ENCODE measurements at regions not wholly inside any gene's neighbourhood (a gene's known extent, or its start where the extent isn't known, plus 50 kb on each side); places are given as distances from the start of the nearest gene placed in this dataset.
"Not testable (repeated sequence)": the region's sequence is repeated elsewhere in the genome, so short reads cannot be mapped to it uniquely, and the experiment has no call there.

DNA sequence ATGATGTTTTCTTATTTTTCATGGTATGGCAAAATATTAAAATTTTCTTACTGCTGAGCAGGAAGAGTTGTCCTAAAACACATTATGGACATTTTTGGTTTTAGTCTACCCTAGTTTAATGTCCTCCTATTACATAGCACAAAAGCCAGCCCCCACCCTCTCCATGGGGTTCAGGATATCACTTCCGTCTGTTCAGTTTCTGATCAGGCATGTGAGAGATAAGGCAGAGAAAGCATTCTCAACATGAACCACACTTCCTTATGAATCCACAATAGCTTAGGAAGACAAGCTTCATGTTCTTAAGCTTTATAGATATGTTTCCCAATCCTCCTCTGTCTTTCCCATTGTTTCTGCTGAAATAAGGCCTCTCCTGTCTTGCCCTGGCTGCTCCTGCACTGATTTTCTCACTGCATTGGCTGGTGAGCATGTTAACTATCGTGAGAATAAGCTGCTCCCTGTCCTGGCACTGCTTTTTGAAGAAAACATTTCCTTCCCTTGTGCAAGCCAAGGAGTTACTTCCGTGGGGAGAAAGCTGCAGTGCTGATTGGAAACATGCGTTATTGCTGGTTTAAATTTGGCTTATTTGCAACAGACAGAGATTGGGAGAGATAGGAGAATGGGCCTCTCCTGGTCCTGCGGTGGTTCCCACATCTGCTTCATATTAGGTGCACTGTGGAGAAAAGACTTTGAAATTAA lies 260.3 kb upstream of the RPS23 start:
- Mint-ChIP-seq H3K27me3 (no peaks in the 10 kb centered on the region), H3K4me1 (ENCODE audit: low read depth) (no peaks in the 10 kb centered on the region), H3K27ac (no peak overlapping the region), H3K4me3 (no peak overlapping the region), H3K9me3 (no peaks in the 10 kb centered on the region), H3K36me3 (ENCODE audit: low read depth) (no peaks in the 10 kb centered on the region)
- ChIA-PET CTCF (no interaction called here), POLR2A (no interaction called here)
- TF ChIP-seq, protein P1, sequence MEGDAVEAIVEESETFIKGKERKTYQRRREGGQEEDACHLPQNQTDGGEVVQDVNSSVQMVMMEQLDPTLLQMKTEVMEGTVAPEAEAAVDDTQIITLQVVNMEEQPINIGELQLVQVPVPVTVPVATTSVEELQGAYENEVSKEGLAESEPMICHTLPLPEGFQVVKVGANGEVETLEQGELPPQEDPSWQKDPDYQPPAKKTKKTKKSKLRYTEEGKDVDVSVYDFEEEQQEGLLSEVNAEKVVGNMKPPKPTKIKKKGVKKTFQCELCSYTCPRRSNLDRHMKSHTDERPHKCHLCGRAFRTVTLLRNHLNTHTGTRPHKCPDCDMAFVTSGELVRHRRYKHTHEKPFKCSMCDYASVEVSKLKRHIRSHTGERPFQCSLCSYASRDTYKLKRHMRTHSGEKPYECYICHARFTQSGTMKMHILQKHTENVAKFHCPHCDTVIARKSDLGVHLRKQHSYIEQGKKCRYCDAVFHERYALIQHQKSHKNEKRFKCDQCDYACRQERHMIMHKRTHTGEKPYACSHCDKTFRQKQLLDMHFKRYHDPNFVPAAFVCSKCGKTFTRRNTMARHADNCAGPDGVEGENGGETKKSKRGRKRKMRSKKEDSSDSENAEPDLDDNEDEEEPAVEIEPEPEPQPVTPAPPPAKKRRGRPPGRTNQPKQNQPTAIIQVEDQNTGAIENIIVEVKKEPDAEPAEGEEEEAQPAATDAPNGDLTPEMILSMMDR (IDR thresholded peaks at IDR 0.05), result no peak
- intact Hi-C loops (cut with micrococcal nuclease), result no loop called here
- DNase-seq (no peak), ATAC-seq (no peak)

DNA sequence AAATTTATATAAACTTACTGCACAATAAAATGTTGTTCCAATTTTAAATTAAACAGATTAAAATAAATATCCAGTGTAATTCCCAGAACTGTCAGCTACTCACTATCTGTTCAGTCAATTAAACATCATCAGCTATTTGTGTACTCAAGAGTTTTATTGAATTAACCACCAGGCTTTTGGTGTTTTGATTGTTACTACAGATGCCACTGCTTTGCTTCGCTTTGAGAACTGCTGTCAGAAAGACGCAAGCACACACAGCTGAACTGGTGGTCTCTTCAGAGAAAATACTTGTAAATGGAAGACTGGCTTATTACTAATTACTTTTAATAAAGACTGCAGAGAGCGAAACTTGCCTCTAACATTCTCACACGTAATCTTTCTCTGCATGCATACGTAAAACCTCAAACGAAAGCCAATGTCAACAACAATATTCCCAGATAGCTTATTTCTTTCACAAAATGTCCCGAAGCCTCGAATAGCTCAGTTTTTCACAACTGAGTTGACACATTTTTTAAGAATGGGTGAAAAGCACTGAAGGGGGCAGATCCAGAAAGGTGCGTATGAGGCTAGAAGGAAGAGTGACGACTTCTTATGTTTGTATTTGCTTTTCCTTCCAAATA lies 259.6 kb upstream of the RPS23 start:
- no peak overlapping the region for H3K27ac Mint-ChIP-seq
- H3K27me3 Mint-ChIP-seq, result no peaks in the 10 kb centered on the region
- intact Hi-C loops (cut with micrococcal nuclease), result no loop called here
- DNase-seq (no peak), ATAC-seq (no peak)
- no peaks in the 10 kb centered on the region for H3K36me3 Mint-ChIP-seq (ENCODE audit: low read depth)
- no peak overlapping the region for H3K4me3 Mint-ChIP-seq
- H3K9me3 Mint-ChIP-seq, result no peaks in the 10 kb centered on the region
- ChIA-PET POLR2A (no interaction called here), CTCF (no interaction called here)
- TF ChIP-seq, protein P1 (IDR thresholded peaks at IDR 0.05), result no peak
- no peaks in the 10 kb centered on the region for H3K4me1 Mint-ChIP-seq (ENCODE audit: low read depth)

DNA sequence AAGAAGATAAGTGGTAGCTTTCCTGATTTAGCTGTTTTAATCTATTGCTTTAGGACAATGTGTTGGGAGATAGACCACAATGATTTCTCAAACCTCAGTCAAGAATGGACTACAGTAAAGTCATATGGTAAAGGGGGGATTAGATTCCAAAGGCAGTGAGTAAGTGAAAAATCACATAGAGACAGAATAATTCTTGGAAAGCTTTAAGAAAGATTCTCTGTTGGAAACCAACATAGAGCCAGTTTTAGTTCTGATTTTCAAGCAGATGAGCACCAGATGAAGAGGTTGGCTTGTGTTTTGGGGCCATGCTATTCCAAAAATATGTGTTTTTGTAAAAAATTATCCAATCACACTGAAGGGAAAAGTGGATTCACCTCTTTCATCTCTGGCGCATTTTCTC lies 256.8 kb upstream of the RPS23 start:
- intact Hi-C loops (cut with micrococcal nuclease), result no loop called here
- ChIA-PET POLR2A (no interaction called here), CTCF (no interaction called here)
- peaks cover 3% of the 10 kb centered on the region for H3K9me3 Mint-ChIP-seq
- H3K27me3 Mint-ChIP-seq, result peaks cover 3% of the 10 kb centered on the region
- H3K36me3 Mint-ChIP-seq (ENCODE audit: low read depth), result no peaks in the 10 kb centered on the region
- no peak overlapping the region for H3K27ac Mint-ChIP-seq
- TF ChIP-seq, protein P1 (IDR thresholded peaks at IDR 0.05), result no peak
- ATAC-seq, result no peak
- no peak for DNase-seq
- H3K4me1 Mint-ChIP-seq (ENCODE audit: low read depth), result no peaks in the 10 kb centered on the region
- H3K4me3 Mint-ChIP-seq, result no peak overlapping the region

DNA sequence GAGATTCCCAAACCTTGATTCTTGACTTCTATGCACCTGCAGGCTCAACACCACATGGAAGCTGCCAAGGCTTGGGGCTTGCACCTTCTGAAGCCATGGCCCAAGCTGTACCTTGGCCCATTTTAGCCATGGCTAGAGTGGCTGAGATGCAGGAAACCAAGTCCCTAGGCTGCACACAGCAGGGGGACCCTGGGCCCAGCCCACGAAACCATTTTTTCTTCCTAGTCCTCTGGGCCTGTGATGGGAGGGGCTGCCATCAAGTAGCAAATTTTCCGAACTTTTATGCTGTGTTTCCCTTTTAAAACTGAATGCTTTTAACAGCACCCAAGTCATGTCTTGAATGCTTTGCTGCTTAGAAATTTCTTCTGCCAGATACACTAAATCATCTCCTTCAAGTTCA lies 253.9 kb upstream of the RPS23 start:
- H3K36me3 Mint-ChIP-seq (ENCODE audit: low read depth); CTCF ChIA-PET; H3K4me3 Mint-ChIP-seq; DNase-seq; H3K27ac Mint-ChIP-seq; ATAC-seq; intact Hi-C loops (cut with micrococcal nuclease); H3K4me1 Mint-ChIP-seq (ENCODE audit: low read depth); POLR2A ChIA-PET; H3K9me3 Mint-ChIP-seq; H3K27me3 Mint-ChIP-seq: not testable (repeated sequence)

DNA sequence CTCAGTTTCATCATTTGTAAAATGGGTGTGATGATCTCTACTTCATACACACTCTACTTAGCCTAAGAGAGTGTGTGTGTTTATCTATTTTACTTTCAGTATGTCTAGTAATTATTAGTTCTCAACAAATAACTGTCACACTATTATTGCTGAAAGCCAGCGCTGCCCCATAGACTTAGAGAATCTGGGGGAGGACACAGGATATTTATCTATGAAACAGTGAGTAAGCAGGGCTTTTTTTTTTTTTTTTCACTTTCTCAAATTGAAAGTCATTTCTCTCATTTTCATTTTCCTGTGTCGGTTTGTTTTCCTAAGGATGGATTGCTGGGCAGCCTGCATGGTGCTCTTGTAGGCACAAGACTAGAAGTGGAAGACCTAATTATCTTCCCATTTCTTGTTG lies 248.4 kb upstream of the RPS23 start:
- intact Hi-C loops (cut with micrococcal nuclease), result no loop called here
- no peak overlapping the region for H3K4me3 Mint-ChIP-seq
- TF ChIP-seq, protein P1 (IDR thresholded peaks at IDR 0.05), result no peak

More for the DNA sequence above, 248.4 kb upstream of the RPS23 start:
- ChIA-PET CTCF (no interaction called here), POLR2A (interaction anchor here (0.7 kb wide), 1 partner anchor 98 kb away, joined by 3 read pairs; no protein-coding TSS in a partner anchor)
- ATAC-seq, result no peak
- no peak for DNase-seq
- no peak overlapping the region for H3K27ac Mint-ChIP-seq
- peaks cover 8% of the 10 kb centered on the region for H3K4me1 Mint-ChIP-seq (ENCODE audit: low read depth)
- H3K27me3 Mint-ChIP-seq, result peaks cover 7% of the 10 kb centered on the region
- H3K36me3 Mint-ChIP-seq (ENCODE audit: low read depth), result no peaks in the 10 kb centered on the region
- H3K9me3 Mint-ChIP-seq, result peaks cover 6% of the 10 kb centered on the region
